HG03460 (cell line): ENCODE measurements at regions not wholly inside any gene's neighbourhood (a gene's known extent, or its start where the extent isn't known, plus 50 kb on each side); places are given as distances from the start of the nearest gene placed in this dataset.
"Not testable (repeated sequence)": the region's sequence is repeated elsewhere in the genome, so short reads cannot be mapped to it uniquely, and the experiment has no call there.

Experiments
- ATAC-seq: cut with Tn5 transposase; IDR thresholded peaks from one replicate; pipeline ENCODE4 v1.9.1; 2021; ENCODE audit not compliant: unreplicated experiment

- ATAC-seq: peak; percentile 100
Observed at GRCh38 chr1:79777481-79778219, 771.1 kb upstream of the ADGRL4 start.

- no peak for ATAC-seq
Observed at GRCh38 chr1:79775402-79775801, 768.9 kb upstream of the ADGRL4 start.

- ATAC-seq: no peak
Observed at GRCh38 chr1:79773385-79773784, 766.9 kb upstream of the ADGRL4 start.

GRCh38 chr1:79762461-79762860 lies 755.9 kb upstream of the ADGRL4 start:
- no peak for ATAC-seq

GRCh38 chr1:79760531-79760930 lies 754.0 kb upstream of the ADGRL4 start:
- ATAC-seq: no peak

GRCh38 chr1:79749607-79750006 lies 743.1 kb upstream of the ADGRL4 start:
- ATAC-seq: no peak

GRCh38 chr1:79745929-79746328 lies 739.4 kb upstream of the ADGRL4 start:
- no peak for ATAC-seq

- no peak for ATAC-seq
Observed at GRCh38 chr1:79744746-79745145, 738.2 kb upstream of the ADGRL4 start.

- ATAC-seq: peak; percentile 89
Observed at GRCh38 chr1:79741720-79742421, 735.3 kb upstream of the ADGRL4 start.

- no peak for ATAC-seq
Observed at GRCh38 chr1:79738101-79738500, 731.6 kb upstream of the ADGRL4 start.

- no peak for ATAC-seq
Observed at GRCh38 chr1:79737193-79737592, 730.7 kb upstream of the ADGRL4 start.

GRCh38 chr1:79732950-79733349 lies 726.4 kb upstream of the ADGRL4 start:
- no peak for ATAC-seq

- no peak for ATAC-seq
Observed at GRCh38 chr1:79726911-79727310, 720.4 kb upstream of the ADGRL4 start.

GRCh38 chr1:79726321-79726720 lies 719.8 kb upstream of the ADGRL4 start:
- no peak for ATAC-seq

GRCh38 chr1:79716447-79716846 lies 709.9 kb upstream of the ADGRL4 start:
- ATAC-seq: no peak

GRCh38 chr1:79714664-79715063 lies 708.1 kb upstream of the ADGRL4 start:
- ATAC-seq: no peak

GRCh38 chr1:79711001-79711431 lies 704.5 kb upstream of the ADGRL4 start:
- peak; percentile 91 for ATAC-seq

- no peak for ATAC-seq
Observed at GRCh38 chr1:79708646-79709265, 702.2 kb upstream of the ADGRL4 start.

- no peak for ATAC-seq
Observed at GRCh38 chr1:79705218-79705617, 698.7 kb upstream of the ADGRL4 start.

- no peak for ATAC-seq
Observed at GRCh38 chr1:79704067-79704466, 697.5 kb upstream of the ADGRL4 start.

- not testable (repeated sequence) for ATAC-seq
Observed at GRCh38 chr1:79702336-79702999, 695.9 kb upstream of the ADGRL4 start.
